ENCODE measurements at regions not wholly inside any gene's neighbourhood (a gene's known extent, or its start where the extent isn't known, plus 50 kb on each side); places are given as distances from the start of the nearest gene placed in this dataset.
"Not testable (repeated sequence)": the region's sequence is repeated elsewhere in the genome, so short reads cannot be mapped to it uniquely, and the experiment has no call there.

- TF ChIP-seq HNF4A (conservative IDR thresholded peaks at IDR 0.05) (no peak), TAF1 (conservative IDR thresholded peaks at IDR 0.05) (no peak)
Measured at GRCh38 chr5:126139086-126139485, 284.1 kb upstream of the GRAMD2B start (continued).

- DNase-seq (ENCODE audit: low spot score) = no peak
- peaks cover 0 to 3% (median 0%) of the 10 kb centered on the region in 4 donors for H3K9me3 ChIP-seq (ENCODE audit: control insufficient read depth in 4 of 4, low read length in 3 of 4)
- H3K36me3 ChIP-seq (ENCODE audit: control insufficient read depth in 4 of 4, insufficient read depth in 3 of 4, low read depth in 1 of 4, low read length in 3 of 4) = no peaks in the 10 kb centered on the region
- 57% methylated on average over 5 of the region's 5 CpGs for WGBS
- H3K4me1 ChIP-seq (ENCODE audit: control insufficient read depth in 4 of 4, insufficient read depth in 4 of 4, low read length in 3 of 4) = no peaks in the 10 kb centered on the region
- no peak overlapping the region for H3K4me3 ChIP-seq (ENCODE audit: low read depth in 1 of 3, low read length in 3 of 3)
- TF ChIP-seq FOXA2 (IDR thresholded peaks at IDR 0.05) (no peak), NR2F2 (IDR thresholded peaks at IDR 0.05) (no peak), JUND (IDR thresholded peaks at IDR 0.05) (no peak), MAX (IDR thresholded peaks at IDR 0.05) (no peak), ATF3 (IDR thresholded peaks at IDR 0.05) (no peak), ZBTB33 (IDR thresholded peaks at IDR 0.05) (no peak)
- H3K9ac ChIP-seq (ENCODE audit: low read depth in 1 of 2, low read length in 2 of 2) = no peak overlapping the region
- no peaks in the 10 kb centered on the region for H3K27me3 ChIP-seq (ENCODE audit: control insufficient read depth in 4 of 4, insufficient read depth in 4 of 4, low read length in 3 of 4)
- no peak overlapping the region for H3K27ac ChIP-seq (ENCODE audit: low read depth in 1 of 2, low read length in 2 of 2)
Measured at GRCh38 chr5:126139773-126140172, 283.4 kb upstream of the GRAMD2B start.

- no peak overlapping the region for H3K4me3 ChIP-seq (ENCODE audit: low read depth in 1 of 3, low read length in 3 of 3)
- DNase-seq (ENCODE audit: low spot score) = no peak
- no peaks in the 10 kb centered on the region for H3K9me3 ChIP-seq (ENCODE audit: control insufficient read depth in 4 of 4, low read length in 3 of 4)
- no peaks in the 10 kb centered on the region for H3K4me1 ChIP-seq (ENCODE audit: control insufficient read depth in 4 of 4, insufficient read depth in 4 of 4, low read length in 3 of 4)
- 84% methylated on average over 2 of the region's 2 CpGs for WGBS
- H3K9ac ChIP-seq (ENCODE audit: low read depth in 1 of 2, low read length in 2 of 2) = no peak overlapping the region
- no peak overlapping the region for H3K27ac ChIP-seq (ENCODE audit: low read depth in 1 of 2, low read length in 2 of 2)
- TF ChIP-seq RAD21 (IDR thresholded peaks at IDR 0.05) = no peak
- no peak for TF ChIP-seq MAX (IDR thresholded peaks at IDR 0.05)
- TF ChIP-seq ZBTB33 (IDR thresholded peaks at IDR 0.05) = no peak
- no peak for TF ChIP-seq SP1 (IDR thresholded peaks at IDR 0.05)
- TF ChIP-seq RXRA (IDR thresholded peaks at IDR 0.05) = no peak
- TF ChIP-seq TAF1 (conservative IDR thresholded peaks at IDR 0.05) = no peak
- no peak for TF ChIP-seq HNF4G (IDR thresholded peaks at IDR 0.05)
- no peak for TF ChIP-seq ATF3 (IDR thresholded peaks at IDR 0.05)
- no peak for TF ChIP-seq FOXA1 (IDR thresholded peaks at IDR 0.05)
- H3K27me3 ChIP-seq (ENCODE audit: control insufficient read depth in 4 of 4, insufficient read depth in 4 of 4, low read length in 3 of 4) = no peaks in the 10 kb centered on the region
- no peaks in the 10 kb centered on the region for H3K36me3 ChIP-seq (ENCODE audit: control insufficient read depth in 4 of 4, insufficient read depth in 3 of 4, low read depth in 1 of 4, low read length in 3 of 4)
Measured at GRCh38 chr5:126143622-126144021, 279.6 kb upstream of the GRAMD2B start.

- DNase-seq (ENCODE audit: low spot score); H3K27me3 ChIP-seq (ENCODE audit: control insufficient read depth in 4 of 4, insufficient read depth in 4 of 4, low read length in 3 of 4); H3K9ac ChIP-seq (ENCODE audit: low read depth in 1 of 2, low read length in 2 of 2); H3K4me1 ChIP-seq (ENCODE audit: control insufficient read depth in 4 of 4, insufficient read depth in 4 of 4, low read length in 3 of 4); H3K4me3 ChIP-seq (ENCODE audit: low read depth in 1 of 3, low read length in 3 of 3); H3K36me3 ChIP-seq (ENCODE audit: control insufficient read depth in 4 of 4, insufficient read depth in 3 of 4, low read depth in 1 of 4, low read length in 3 of 4); H3K9me3 ChIP-seq (ENCODE audit: control insufficient read depth in 4 of 4, low read length in 3 of 4); H3K27ac ChIP-seq (ENCODE audit: low read depth in 1 of 2, low read length in 2 of 2): not testable (repeated sequence)
- WGBS = 95% methylated on average over 2 of the region's 3 CpGs
Measured at GRCh38 chr5:126150319-126150718, 272.9 kb upstream of the GRAMD2B start.

- not testable (repeated sequence) for H3K36me3 ChIP-seq (ENCODE audit: control insufficient read depth in 4 of 4, insufficient read depth in 3 of 4, low read depth in 1 of 4, low read length in 3 of 4); H3K4me3 ChIP-seq (ENCODE audit: low read depth in 1 of 3, low read length in 3 of 3); H3K27me3 ChIP-seq (ENCODE audit: control insufficient read depth in 4 of 4, insufficient read depth in 4 of 4, low read length in 3 of 4); H3K9ac ChIP-seq (ENCODE audit: low read depth in 1 of 2, low read length in 2 of 2); H3K4me1 ChIP-seq (ENCODE audit: control insufficient read depth in 4 of 4, insufficient read depth in 4 of 4, low read length in 3 of 4); H3K27ac ChIP-seq (ENCODE audit: low read depth in 1 of 2, low read length in 2 of 2); DNase-seq (ENCODE audit: low spot score)
- H3K9me3 ChIP-seq (ENCODE audit: control insufficient read depth in 4 of 4, low read length in 3 of 4) = peaks cover 0 to 10% (median 3%) of the 10 kb centered on the region in 4 donors
- 90% methylated on average over 12 of the region's 12 CpGs for WGBS
Measured at GRCh38 chr5:126155298-126155697, 267.9 kb upstream of the GRAMD2B start.

Measured in liver (tissue), 7 donors.